ENCODE measurements at regions not wholly inside any gene's neighbourhood (a gene's known extent, or its start where the extent isn't known, plus 50 kb on each side); places are given as distances from the start of the nearest gene placed in this dataset.
"Not testable (repeated sequence)": the region's sequence is repeated elsewhere in the genome, so short reads cannot be mapped to it uniquely, and the experiment has no call there.

- no peak for DNase-seq
Observed at GRCh38 chr6:16822975-16823717, 61.9 kb upstream of the ATXN1 start.

DNA sequence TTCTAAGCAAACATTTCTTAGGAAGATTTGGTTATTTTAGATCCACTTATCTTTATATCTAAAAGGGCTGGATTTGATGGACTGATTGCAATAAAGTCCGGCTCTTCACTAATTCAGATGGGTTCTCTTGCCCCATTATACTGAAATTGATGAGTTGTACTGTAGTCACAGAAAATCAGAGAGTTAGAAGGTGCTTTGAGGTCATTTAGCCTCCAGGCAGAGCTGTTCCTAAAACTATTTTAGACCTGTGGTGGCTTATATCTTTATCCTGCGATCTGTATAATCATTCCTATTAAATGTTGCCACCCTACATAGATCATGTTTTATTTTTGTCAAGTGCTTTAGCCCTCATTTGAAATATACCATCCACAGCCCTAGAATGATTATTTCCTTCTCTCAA is 61.3 kb upstream of the ATXN1 start:
- DNase-seq: no peak

GRCh38 chr6:16821834-16822264 is 60.6 kb upstream of the ATXN1 start:
- DNase-seq: no peak

DNA sequence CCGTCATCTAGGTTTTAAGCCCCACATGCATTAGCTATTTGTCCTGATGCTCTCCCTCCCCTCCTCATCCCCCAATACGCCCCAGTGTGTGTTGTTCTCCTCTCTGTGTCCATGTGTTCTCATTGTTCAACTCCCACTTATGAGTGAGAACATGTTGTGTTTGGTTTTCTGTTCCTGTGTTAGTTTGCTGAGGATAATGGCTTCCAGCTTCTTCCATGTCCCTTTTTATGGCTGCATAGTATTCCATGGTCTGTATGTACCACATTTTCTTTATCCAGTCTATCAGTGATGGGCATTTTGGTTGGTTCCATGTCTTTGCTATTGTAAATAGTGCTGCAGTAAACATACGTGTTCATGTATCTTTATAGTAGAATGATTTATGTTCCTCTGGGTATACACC is 59.0 kb upstream of the ATXN1 start:
- not testable (repeated sequence) for DNase-seq

DNA sequence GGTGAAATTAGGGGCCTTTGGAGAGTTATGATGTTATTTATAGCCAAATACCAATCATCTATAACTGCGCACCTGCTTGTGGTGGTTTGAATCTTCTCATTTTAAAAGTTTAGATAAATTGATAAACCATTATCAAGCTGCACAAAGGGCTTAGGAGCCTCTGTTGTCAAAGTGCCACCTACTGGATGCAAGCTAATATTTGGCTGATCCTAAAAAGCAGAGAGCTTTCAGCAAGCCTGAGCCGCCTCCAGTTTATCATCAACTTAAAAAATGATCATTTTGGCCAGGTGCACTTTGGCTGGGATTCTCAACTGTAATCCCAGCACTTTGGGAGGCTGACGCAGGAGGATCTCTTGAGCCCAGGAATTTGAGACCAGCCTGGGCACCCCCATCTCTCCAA is 58.5 kb upstream of the ATXN1 start:
- DNase-seq: no peak

DNA sequence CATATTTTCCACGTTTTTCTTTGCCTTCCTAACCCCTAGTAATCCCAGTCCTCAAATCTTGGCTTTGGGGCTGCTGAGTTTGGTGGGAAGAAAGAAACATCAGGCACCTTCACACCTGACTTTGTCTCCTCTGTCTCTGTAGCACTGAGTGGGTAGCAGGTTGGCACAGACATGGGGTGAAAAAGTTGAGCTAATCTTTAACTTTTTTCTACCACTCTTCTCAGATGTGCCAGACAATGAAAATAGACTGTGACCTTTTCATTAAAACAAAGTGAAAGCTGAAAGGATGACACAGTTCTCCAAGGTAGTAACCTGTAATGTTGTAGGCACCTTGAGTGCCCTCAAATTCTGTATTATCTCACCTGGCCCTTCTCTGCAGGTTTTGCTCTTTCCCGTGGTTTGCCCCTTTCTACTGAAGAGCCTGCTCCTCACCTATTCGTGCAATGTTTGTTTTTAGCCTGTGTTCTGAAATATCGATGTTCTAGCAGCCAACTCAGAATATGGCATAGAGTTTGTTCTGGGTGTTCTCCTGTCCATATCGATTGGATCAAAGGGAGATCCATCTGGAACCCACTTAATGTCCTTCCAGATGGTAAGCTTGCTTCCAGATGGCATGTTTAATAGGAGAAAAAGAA is 57.8 kb upstream of the ATXN1 start:
- no peak for DNase-seq

GRCh38 chr6:16817594-16817993 is 56.3 kb upstream of the ATXN1 start:
- no peak for DNase-seq

GRCh38 chr6:16816891-16817290 is 55.6 kb upstream of the ATXN1 start:
- DNase-seq: no peak

GRCh38 chr6:16812993-16813392 is 51.7 kb upstream of the ATXN1 start:
- no peak for DNase-seq

DNA sequence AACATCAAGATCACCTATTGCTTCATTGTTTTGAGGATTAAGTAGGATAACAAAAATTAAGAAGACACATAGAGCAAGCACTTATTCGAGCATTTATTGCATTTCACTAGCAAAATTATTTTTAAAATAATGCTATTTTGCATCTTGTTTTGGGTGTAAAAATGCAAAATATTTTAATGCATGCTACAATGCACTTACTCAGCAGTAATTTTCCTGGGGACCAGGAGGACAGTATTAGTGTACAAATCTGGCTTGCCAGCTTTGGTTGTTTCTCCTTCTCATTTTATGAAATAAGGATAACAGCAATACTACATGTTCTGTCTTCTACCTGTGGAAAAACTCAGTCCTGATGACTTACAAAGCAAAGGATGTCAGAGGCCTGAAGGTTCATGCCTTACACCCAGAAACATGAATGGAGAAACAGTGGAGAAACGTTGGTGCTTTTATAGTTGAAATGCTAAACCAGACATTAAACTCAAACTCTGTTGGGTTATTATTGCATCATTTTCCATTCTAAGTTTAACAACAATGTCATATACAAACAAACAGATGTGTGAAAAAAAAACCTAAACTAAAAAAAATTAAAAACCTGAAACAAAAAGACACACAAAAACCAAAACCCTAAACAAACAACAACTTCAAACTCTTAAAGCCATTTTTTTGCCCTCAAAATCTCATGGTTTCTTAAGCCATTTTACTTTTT is 50.2 kb upstream of the ATXN1 start:
- no peak for DNase-seq

Data from CD4-positive, alpha-beta T cell treated with Interleukin-1 beta for 1 hour (primary cell).